Mesenchymal stem cell (in vitro differentiated cells and primary cell): ENCODE measurements at regions not wholly inside any gene's neighbourhood (a gene's known extent, or its start where the extent isn't known, plus 50 kb on each side); places are given as distances from the start of the nearest gene placed in this dataset.
A peak's percentile ranks its signal among the peaks of the same experiment; 100 is the strongest.

Experiments used
- DNase-seq: peaks from one replicate; pipeline ENCODE4 v3.0.0-alpha.2; 2013
- H2AFZ ChIP-seq: one replicate; pipeline ENCODE4 v1.6.1; 2013; ENCODE audit warnings: low read depth, mild to moderate bottlenecking, control low read depth, inconsistent platforms, low read length, moderate library complexity
- H2AK5ac ChIP-seq: 2 replicates; pipeline ENCODE4 v1.6.1; 2013; ENCODE audit warnings: low read length, moderate library complexity, mild to moderate bottlenecking, inconsistent platforms; ENCODE audit not compliant: severe bottlenecking
- H2BK120ac ChIP-seq: one replicate; pipeline ENCODE4 v1.6.1; 2013; ENCODE audit warnings: low read depth, mild to moderate bottlenecking, inconsistent platforms, low read length, moderate library complexity
- H2BK12ac ChIP-seq, 2 experiments: one replicate each; pipeline ENCODE4 v1.6.1; 2013; ENCODE audit warnings: inconsistent platforms in 2 of 2, low read length in 2 of 2, mild to moderate bottlenecking in 2 of 2, moderate library complexity in 2 of 2, control low read depth in 1 of 2
- H2BK15ac ChIP-seq: one replicate; pipeline ENCODE4 v1.6.1; 2013; ENCODE audit warnings: mild to moderate bottlenecking, low read depth, inconsistent platforms; ENCODE audit not compliant: poor library complexity, severe bottlenecking
- H2BK5ac ChIP-seq: 2 replicates; pipeline ENCODE4 v1.6.1; 2013; ENCODE audit warnings: low read depth, mild to moderate bottlenecking, low read length, control low read depth, inconsistent platforms; ENCODE audit not compliant: poor library complexity, severe bottlenecking
- H3K14ac ChIP-seq, 2 experiments: one replicate each; pipeline ENCODE4 v1.6.1; 2013; ENCODE audit warnings: inconsistent platforms in 2 of 2, low read length in 2 of 2, control low read depth in 1 of 2, mild to moderate bottlenecking in 1 of 2, moderate library complexity in 1 of 2
- H3K18ac ChIP-seq, 2 experiments: one replicate each; pipeline ENCODE4 v1.6.1; 2013; ENCODE audit warnings: inconsistent platforms in 2 of 2, low read length in 2 of 2, control low read depth in 1 of 2, low read depth in 1 of 2, mild to moderate bottlenecking in 1 of 2
- H3K23ac ChIP-seq, 2 experiments: one replicate each; pipeline ENCODE4 v1.6.1; 2013; ENCODE audit warnings: inconsistent platforms in 2 of 2, low read length in 2 of 2, mild to moderate bottlenecking in 2 of 2, moderate library complexity in 2 of 2, control low read depth in 1 of 2
- H3K27ac ChIP-seq: 2 replicates; pipeline ENCODE4 v1.5.1; 2013; ENCODE audit warnings: mild to moderate bottlenecking, moderate library complexity, low read length, control low read depth, inconsistent platforms; ENCODE audit not compliant: poor library complexity, severe bottlenecking
- H3K27me3 ChIP-seq, 2 experiments: 2 replicates each; pipeline versions ENCODE4 v1.6.1 to v1.7.0; 2013; ENCODE audit warnings: low read length in 2 of 2, mild to moderate bottlenecking in 2 of 2, moderate library complexity in 2 of 2, control low read depth in 1 of 2, inconsistent platforms in 1 of 2; ENCODE audit not compliant: control insufficient read depth in 1 of 2, insufficient read depth in 1 of 2
- H3K36me3 ChIP-seq, 2 experiments: 2 replicates each; pipeline versions ENCODE4 v1.6.1 to v1.7.0; 2013; ENCODE audit warnings: low read length in 2 of 2, control low read depth in 1 of 2, inconsistent platforms in 1 of 2, low read depth in 1 of 2, mild to moderate bottlenecking in 1 of 2; ENCODE audit not compliant: insufficient read depth in 2 of 2, control insufficient read depth in 1 of 2
- H3K4ac ChIP-seq, 2 experiments: one replicate each; pipeline ENCODE4 v1.6.1; 2013; ENCODE audit warnings: inconsistent platforms in 2 of 2, low read length in 2 of 2, mild to moderate bottlenecking in 2 of 2, moderate library complexity in 2 of 2, control low read depth in 1 of 2, low read depth in 1 of 2
- H3K4me1 ChIP-seq: 2 replicates; pipeline ENCODE4 v1.6.1; 2013; ENCODE audit warnings: low read depth, low read length, control low read depth; ENCODE audit not compliant: control insufficient read depth, insufficient read depth
- H3K4me2 ChIP-seq: 2 replicates; pipeline ENCODE4 v1.6.1; 2013; ENCODE audit warnings: low read length, mild to moderate bottlenecking, inconsistent platforms; ENCODE audit not compliant: poor library complexity, severe bottlenecking
- H3K4me3 ChIP-seq, 2 experiments: 2 replicates each; pipeline versions ENCODE4 v1.5.1 to v1.7.0; 2013; ENCODE audit warnings: low read length in 2 of 2, mild to moderate bottlenecking in 2 of 2, control low read depth in 1 of 2, low read depth in 1 of 2; ENCODE audit not compliant: insufficient read depth in 1 of 2
- H3K79me1 ChIP-seq: replicated peaks from 2 replicates; pipeline ENCODE4 v1.6.1; 2013; ENCODE audit warnings: mild to moderate bottlenecking, control low read depth, low read length, inconsistent platforms; ENCODE audit not compliant: poor library complexity, severe bottlenecking
- H3K9ac ChIP-seq: 2 replicates; pipeline ENCODE4 v1.7.0; 2013; ENCODE audit warnings: mild to moderate bottlenecking, low read length, moderate library complexity
- H3K9me3 ChIP-seq: 2 replicates; pipeline ENCODE4 v1.7.0; 2013; ENCODE audit warnings: mild to moderate bottlenecking, low read length; ENCODE audit not compliant: control insufficient read depth
- H4K8ac ChIP-seq: one replicate; pipeline ENCODE4 v1.6.1; 2013; ENCODE audit warnings: inconsistent platforms, mild to moderate bottlenecking, low read length, moderate library complexity
- H4K91ac ChIP-seq: one replicate; pipeline ENCODE4 v1.6.1; 2013; ENCODE audit warnings: mild to moderate bottlenecking, low read length, inconsistent platforms
- WGBS: methylation state at CpG from one replicate; pipeline ENCODE4 v1.1.7; 2013; ENCODE audit warnings: mixed read lengths; 5-methylcytosine and 5-hydroxymethylcytosine counted together

- Histone ChIP-seq H2AFZ (no peak overlapping the region), H4K91ac (no peak overlapping the region), H3K27ac (no peak overlapping the region), H2BK12ac (no peak overlapping the region), H2BK5ac (no peak overlapping the region), H3K9ac (no peak overlapping the region), H3K9me3 (no peaks in the 10 kb centered on the region), H3K18ac (no peak overlapping the region), H4K8ac (no peak overlapping the region), H2BK120ac (no peak overlapping the region), H3K79me1 (no peaks in the 10 kb centered on the region), H2AK5ac (no peak overlapping the region), H3K27me3 (peaks cover 0 to 4% of the 10 kb centered on the region in 2 experiments), H3K4me2 (no peak overlapping the region), H3K4me1 (no peaks in the 10 kb centered on the region), H3K4ac (no peak overlapping the region), H3K4me3 (no peak overlapping the region), H2BK15ac (no peak overlapping the region), H3K23ac (no peak overlapping the region), H3K36me3 (no peaks in the 10 kb centered on the region), H3K14ac (no peak overlapping the region)
- 70% methylated on average over 4 of the region's 4 CpGs for WGBS
- no peak for DNase-seq
Observed at GRCh38 chr6:10250655-10251220, 164.1 kb downstream of the TFAP2A start.

GRCh38 chr6:10248378-10248843, 166.5 kb downstream of the TFAP2A start:
- Histone ChIP-seq H3K23ac (no peak overlapping the region), H3K4me2 (no peak overlapping the region), H2AK5ac (no peak overlapping the region), H3K4ac (no peak overlapping the region), H3K4me1 (no peaks in the 10 kb centered on the region), H3K9me3 (no peaks in the 10 kb centered on the region), H2BK15ac (no peak overlapping the region), H2AFZ (no peak overlapping the region), H2BK5ac (no peak overlapping the region), H4K8ac (no peak overlapping the region), H3K14ac (no peak overlapping the region), H2BK120ac (no peak overlapping the region), H3K27ac (no peak overlapping the region), H3K18ac (no peak overlapping the region), H2BK12ac (no peak overlapping the region), H3K4me3 (no peak overlapping the region), H4K91ac (no peak overlapping the region), H3K79me1 (no peaks in the 10 kb centered on the region), H3K9ac (no peak overlapping the region), H3K27me3 (peaks cover 0 to 4% of the 10 kb centered on the region in 2 experiments), H3K36me3 (no peaks in the 10 kb centered on the region)
- no peak for DNase-seq
- WGBS = 49% methylated on average over 7 of the region's 7 CpGs

- no peak overlapping the region for H2BK15ac ChIP-seq
- H3K79me1 ChIP-seq = no peaks in the 10 kb centered on the region
- no peaks in the 10 kb centered on the region for H3K36me3 ChIP-seq
- H4K8ac ChIP-seq = no peak overlapping the region
- H3K27ac ChIP-seq = no peak overlapping the region
- no peak overlapping the region for H3K4ac ChIP-seq
- H3K14ac ChIP-seq = peak overlapping the region in 1 of 2 experiments; percentile 58
- peaks cover 2% of the 10 kb centered on the region for H3K4me1 ChIP-seq
- no peak overlapping the region for H3K4me2 ChIP-seq
- H2BK12ac ChIP-seq = no peak overlapping the region
- no peak overlapping the region for H2AK5ac ChIP-seq
- H3K27me3 ChIP-seq = no peaks in the 10 kb centered on the region
- WGBS = 80% methylated on average over 7 of the region's 10 CpGs
- no peak for DNase-seq
- no peaks in the 10 kb centered on the region for H3K9me3 ChIP-seq
- H4K91ac ChIP-seq = no peak overlapping the region
- no peak overlapping the region for H2BK120ac ChIP-seq
- no peak overlapping the region for H2BK5ac ChIP-seq
- H2AFZ ChIP-seq = no peak overlapping the region
- H3K9ac ChIP-seq = no peak overlapping the region
- H3K23ac ChIP-seq = no peak overlapping the region
- no peak overlapping the region for H3K18ac ChIP-seq
- H3K4me3 ChIP-seq = no peak overlapping the region
Observed at GRCh38 chr6:10237298-10238038, 177.4 kb downstream of the TFAP2A start.

- Histone ChIP-seq H2AFZ (no peak overlapping the region), H2AK5ac (no peak overlapping the region), H3K79me1 (no peaks in the 10 kb centered on the region), H3K27ac (no peak overlapping the region), H3K4me3 (no peak overlapping the region), H2BK120ac (no peak overlapping the region), H3K27me3 (no peaks in the 10 kb centered on the region), H2BK5ac (no peak overlapping the region), H3K4me1 (peaks cover 2% of the 10 kb centered on the region), H3K14ac (no peak overlapping the region), H4K8ac (no peak overlapping the region), H2BK12ac (no peak overlapping the region), H3K4ac (no peak overlapping the region), H3K18ac (no peak overlapping the region), H4K91ac (no peak overlapping the region), H2BK15ac (no peak overlapping the region), H3K4me2 (no peak overlapping the region), H3K36me3 (no peaks in the 10 kb centered on the region), H3K9me3 (no peaks in the 10 kb centered on the region), H3K23ac (no peak overlapping the region), H3K9ac (no peak overlapping the region)
- WGBS = 90% methylated on average over 1 of the region's 4 CpGs
- no peak for DNase-seq
Observed at GRCh38 chr6:10235344-10235743, 179.5 kb downstream of the TFAP2A start.
